ENCODE measurements at regions not wholly inside any gene's neighbourhood (a gene's known extent, or its start where the extent isn't known, plus 50 kb on each side); places are given as distances from the start of the nearest gene placed in this dataset.
"Not testable (repeated sequence)": the region's sequence is repeated elsewhere in the genome, so short reads cannot be mapped to it uniquely, and the experiment has no call there.

DNA sequence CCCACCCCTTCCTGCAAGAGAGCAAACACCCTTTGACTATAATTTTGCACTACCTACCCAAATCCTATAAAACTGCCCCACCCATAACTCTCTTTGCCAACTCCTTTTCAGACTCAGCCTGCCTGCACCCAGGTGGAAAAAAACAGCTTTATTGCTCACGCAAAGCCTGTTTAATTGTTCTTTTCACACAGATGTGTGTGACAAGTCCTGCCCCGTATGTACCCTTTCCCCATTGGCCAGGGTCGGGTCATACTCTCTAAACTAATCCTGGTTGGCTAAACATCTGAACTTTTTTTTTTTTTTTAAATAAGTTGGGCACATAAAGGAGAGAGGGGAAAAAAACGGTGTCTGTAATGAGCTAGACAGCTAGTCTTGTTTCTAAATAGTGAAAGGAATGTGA, 1500.6 kb downstream of the CDY2B start:
- not testable (repeated sequence) for FAIRE-seq

DNA sequence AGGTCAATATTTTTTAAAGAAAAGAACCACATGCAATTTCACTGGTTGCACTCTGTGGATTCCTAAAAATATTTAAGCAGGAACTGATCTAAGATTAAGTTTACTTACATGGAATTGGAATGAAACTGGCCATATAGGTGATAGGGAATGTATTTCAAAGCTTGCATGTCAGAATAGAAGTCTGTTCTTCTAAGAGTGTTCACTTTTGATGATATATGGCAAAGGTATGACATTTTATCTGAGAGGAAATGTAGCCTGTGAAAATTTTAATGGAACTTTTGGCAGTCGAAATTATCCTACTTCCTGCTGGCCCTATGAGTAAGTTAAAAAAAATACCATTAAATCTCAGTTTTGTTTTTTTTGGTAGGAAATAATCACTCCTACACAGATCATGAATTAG, 1538.4 kb downstream of the CDY2B start:
- DNase-seq (ENCODE audit: low read depth in 1 of 2, low spot score in 2 of 2); H3K4me2 ChIP-seq (ENCODE audit: insufficient read depth in 1 of 2, low read depth in 2 of 2, low read length in 2 of 2); H3K27me3 ChIP-seq (replicated peaks in 1 of 4; ENCODE audit: control insufficient read depth in 3 of 4, extremely low read depth in 1 of 4, insufficient read depth in 3 of 4, low read length in 3 of 4); POLR2A ChIA-PET (ENCODE audit: partially characterized antibody); H3K18ac ChIP-seq (ENCODE audit: extremely low read depth, low read length); H2BK120ac ChIP-seq (replicated peaks; ENCODE audit: low read depth, low read length); H2BK12ac ChIP-seq (ENCODE audit: low read depth, low read length); H4K5ac ChIP-seq (ENCODE audit: insufficient read length, low read depth, low read length); H3K79me2 ChIP-seq (ENCODE audit: control insufficient read depth in 1 of 2, insufficient read depth in 2 of 2, low read length in 2 of 2); FAIRE-seq; H4K8ac ChIP-seq (ENCODE audit: extremely low read depth, insufficient read depth, low read length); H3K9me3 ChIP-seq (ENCODE audit: insufficient read depth in 2 of 2, low read depth in 1 of 2, low read length in 1 of 2); H3K14ac ChIP-seq (ENCODE audit: insufficient read length); H3K36me3 ChIP-seq (ENCODE audit: control insufficient read depth in 2 of 4, insufficient read depth in 4 of 4, low read length in 3 of 4); H3K23ac ChIP-seq (ENCODE audit: insufficient read length); H3K9ac ChIP-seq (replicated peaks in 1 of 4; ENCODE audit: extremely low read depth in 1 of 4, low read depth in 3 of 4, low read length in 3 of 4); H3K4ac ChIP-seq (replicated peaks; ENCODE audit: insufficient read length, low read depth, low read length); H2AK5ac ChIP-seq (ENCODE audit: low read depth, low read length); H3K23me2 ChIP-seq (ENCODE audit: low read depth, low read length); CTCF ChIA-PET (ENCODE audit: partially characterized antibody); H2BK5ac ChIP-seq (ENCODE audit: low read depth, low read length); H3K4me1 ChIP-seq (replicated peaks in 1 of 4; ENCODE audit: control insufficient read depth in 3 of 4, insufficient read depth in 4 of 4, low read length in 3 of 4); H3K56ac ChIP-seq (replicated peaks; ENCODE audit: insufficient read length, low read depth, low read length); H4K91ac ChIP-seq (replicated peaks; ENCODE audit: insufficient read length, low read length); H2BK20ac ChIP-seq (ENCODE audit: low read length); H3K4me3 ChIP-seq (ENCODE audit: extremely low read depth in 1 of 4, insufficient read depth in 2 of 4, low read depth in 3 of 4, low read length in 4 of 4); H3K79me1 ChIP-seq (ENCODE audit: low read depth, low read length); H4K20me1 ChIP-seq (replicated peaks in 1 of 2; ENCODE audit: control insufficient read depth in 1 of 2, insufficient read depth in 2 of 2, low read length in 2 of 2); H2BK15ac ChIP-seq (ENCODE audit: low read length); H2AFZ ChIP-seq (ENCODE audit: low read length); H3K27ac ChIP-seq (ENCODE audit: low read depth, low read length): not testable (repeated sequence)
- no CpG with 5 or more reads among the region's 1 CpG for WGBS, 2 experiments (ENCODE audit: extremely low coverage in 1 of 2, insufficient coverage in 1 of 2, insufficient read length in 1 of 2, insufficient replicate concordance in 2 of 2, low coverage in 1 of 2, low lambda C conversion rate in 2 of 2, missing lambda C conversion rate in 1 of 2)

More for the DNA sequence above, 1500.6 kb downstream of the CDY2B start:
- H3K14ac ChIP-seq (ENCODE audit: insufficient read length); H3K27ac ChIP-seq (ENCODE audit: low read depth, low read length); H3K56ac ChIP-seq (replicated peaks; ENCODE audit: insufficient read length, low read depth, low read length); H3K4ac ChIP-seq (replicated peaks; ENCODE audit: insufficient read length, low read depth, low read length); H4K20me1 ChIP-seq (replicated peaks in 1 of 2; ENCODE audit: control insufficient read depth in 1 of 2, insufficient read depth in 2 of 2, low read length in 2 of 2); H3K36me3 ChIP-seq (ENCODE audit: control insufficient read depth in 2 of 4, insufficient read depth in 4 of 4, low read length in 3 of 4); H4K91ac ChIP-seq (replicated peaks; ENCODE audit: insufficient read length, low read length); H2BK20ac ChIP-seq (ENCODE audit: low read length); POLR2A ChIA-PET (ENCODE audit: partially characterized antibody); H4K5ac ChIP-seq (ENCODE audit: insufficient read length, low read depth, low read length); H3K27me3 ChIP-seq (replicated peaks in 1 of 4; ENCODE audit: control insufficient read depth in 3 of 4, extremely low read depth in 1 of 4, insufficient read depth in 3 of 4, low read length in 3 of 4); H3K4me2 ChIP-seq (ENCODE audit: insufficient read depth in 1 of 2, low read depth in 2 of 2, low read length in 2 of 2); DNase-seq (ENCODE audit: low read depth in 1 of 2, low spot score in 2 of 2); H2AK5ac ChIP-seq (ENCODE audit: low read depth, low read length); H3K4me3 ChIP-seq (ENCODE audit: extremely low read depth in 1 of 4, insufficient read depth in 2 of 4, low read depth in 3 of 4, low read length in 4 of 4); H2BK15ac ChIP-seq (ENCODE audit: low read length); H3K23ac ChIP-seq (ENCODE audit: insufficient read length); H2BK120ac ChIP-seq (replicated peaks; ENCODE audit: low read depth, low read length); H3K79me2 ChIP-seq (ENCODE audit: control insufficient read depth in 1 of 2, insufficient read depth in 2 of 2, low read length in 2 of 2); H4K8ac ChIP-seq (ENCODE audit: extremely low read depth, insufficient read depth, low read length); H3K79me1 ChIP-seq (ENCODE audit: low read depth, low read length); H2BK5ac ChIP-seq (ENCODE audit: low read depth, low read length); H3K9me3 ChIP-seq (ENCODE audit: insufficient read depth in 2 of 2, low read depth in 1 of 2, low read length in 1 of 2); CTCF ChIA-PET (ENCODE audit: partially characterized antibody); H3K9ac ChIP-seq (replicated peaks in 1 of 4; ENCODE audit: extremely low read depth in 1 of 4, low read depth in 3 of 4, low read length in 3 of 4); H2AFZ ChIP-seq (ENCODE audit: low read length); H3K18ac ChIP-seq (ENCODE audit: extremely low read depth, low read length); H3K23me2 ChIP-seq (ENCODE audit: low read depth, low read length); H2BK12ac ChIP-seq (ENCODE audit: low read depth, low read length); H3K4me1 ChIP-seq (replicated peaks in 1 of 4; ENCODE audit: control insufficient read depth in 3 of 4, insufficient read depth in 4 of 4, low read length in 3 of 4): not testable (repeated sequence)
- 94% methylated on average over 2 of the region's 4 CpGs; no CpG with 5 or more reads in 1 of the 2 experiments for WGBS, 2 experiments (ENCODE audit: extremely low coverage in 1 of 2, insufficient coverage in 1 of 2, insufficient read length in 1 of 2, insufficient replicate concordance in 2 of 2, low coverage in 1 of 2, low lambda C conversion rate in 2 of 2, missing lambda C conversion rate in 1 of 2)
